CD4-positive, alpha-beta T cell (primary cell): ENCODE measurements at regions not wholly inside any gene's neighbourhood (a gene's known extent, or its start where the extent isn't known, plus 50 kb on each side); places are given as distances from the start of the nearest gene placed in this dataset.

ENCODE experiments used
- ATAC-seq: fragments of 200-7000 bp; cut with Tn5 transposase; one replicate; pipeline ENCODE4 v1.10.0; 2022; ENCODE audit warnings: mild to moderate bottlenecking; ENCODE audit not compliant: poor library complexity
- CTCF ChIA-PET: fragments of 350-600 bp; sonication (Branson Sonifier 250); formaldehyde crosslinking; loops from one replicate; lab custom pipeline; 2021; ENCODE audit warnings: antibody characterized with exemption, inconsistent platforms; lab: Charles Lee
- POLR2A ChIA-PET: fragments of 350-600 bp; sonication (Branson Sonifier 250); formaldehyde crosslinking; loops from one replicate; lab custom pipeline; 2021; ENCODE audit warnings: antibody characterized with exemption, inconsistent platforms; lab: Charles Lee
- DNase-seq, 14 experiments: peaks; one replicate each; pipeline ENCODE4 v3.0.0-alpha.2; 2013 to 2020; ENCODE audit warnings: mixed read lengths in 2 of 14
- H3K27ac ChIP-seq, 2 donors: one replicate each; pipeline versions ENCODE4 v1.5.1 to v1.7.0; 2013; ENCODE audit warnings: low read length in 2 of 2, low read depth in 1 of 2, mild to moderate bottlenecking in 1 of 2
- H3K27me3 ChIP-seq, 2 experiments: 1 replicate in 1 of 2; 2 replicates in 1 of 2; pipeline versions ENCODE4 v1.6.1 to v1.7.0; 2013; ENCODE audit warnings: low read length in 2 of 2, control low read depth in 1 of 2, mild to moderate bottlenecking in 1 of 2, moderate library complexity in 1 of 2; ENCODE audit not compliant: insufficient read depth in 2 of 2, control insufficient read depth in 1 of 2
- H3K36me3 ChIP-seq: one replicate; pipeline ENCODE4 v1.6.1; 2013; ENCODE audit warnings: low read length, control low read depth; ENCODE audit not compliant: insufficient read depth
- H3K4me1 ChIP-seq: one replicate; pipeline ENCODE4 v1.6.1; 2013; ENCODE audit warnings: low read length, control low read depth; ENCODE audit not compliant: insufficient read depth
- H3K4me3 ChIP-seq: one replicate; pipeline ENCODE4 v1.5.1; 2013; ENCODE audit warnings: mild to moderate bottlenecking, low read length, moderate library complexity
- H3K9me3 ChIP-seq, 2 experiments: 1 replicate in 1 of 2; 2 replicates in 1 of 2; pipeline versions ENCODE4 v1.6.1 to v1.7.0; 2013; ENCODE audit warnings: low read length in 2 of 2, mild to moderate bottlenecking in 2 of 2, control low read depth in 1 of 2, moderate library complexity in 1 of 2; ENCODE audit not compliant: control insufficient read depth in 1 of 2, insufficient read depth in 1 of 2
- H3K27ac Mint-ChIP-seq: one replicate; pipeline ENCODE4 v1.8.0; 2020; ENCODE audit warnings: mixed read lengths
- H3K27me3 Mint-ChIP-seq: one replicate; pipeline ENCODE4 v1.8.0; 2021; ENCODE audit warnings: mixed read lengths
- H3K36me3 Mint-ChIP-seq: one replicate; pipeline ENCODE4 v1.8.0; 2021; ENCODE audit warnings: low read depth, mixed read lengths
- H3K4me1 Mint-ChIP-seq: one replicate; pipeline ENCODE4 v1.8.0; 2021; ENCODE audit warnings: low read depth, mixed read lengths
- H3K4me3 Mint-ChIP-seq: one replicate; pipeline ENCODE4 v1.8.0; 2020; ENCODE audit warnings: mild to moderate bottlenecking, mixed read lengths
- H3K9me3 Mint-ChIP-seq: one replicate; pipeline ENCODE4 v1.8.0; 2020; ENCODE audit warnings: mixed read lengths
- CTCF ChIP-seq: fragments of 200-600 bp; IDR thresholded peaks from one replicate; pipeline ENCODE4 v1.8.0; 2022; ENCODE audit warnings: antibody characterized with exemption, mild to moderate bottlenecking
- intact Hi-C, 2 experiments: fragments of 100-400 bp; cut with DNase I in 1 of 2; cut with micrococcal nuclease in 1 of 2; formaldehyde crosslinking; loops; one replicate each; pipeline versions ENCODE4 v1.15.1 to v1.9.0; 2023 to 2025; cut with DNase I, micrococcal nuclease

- DNase-seq: no peak
- H3K4me1 Mint-ChIP-seq: no peaks in the 10 kb centered on the region
- no peak overlapping the region for H3K27ac Mint-ChIP-seq
- no peaks in the 10 kb centered on the region for H3K27me3 ChIP-seq
- ATAC-seq: no peak
- no peaks in the 10 kb centered on the region for H3K27me3 Mint-ChIP-seq
- peaks cover 0 to 13% of the 10 kb centered on the region in 2 experiments for H3K9me3 ChIP-seq
- CTCF ChIA-PET: no interaction called here
- H3K9me3 Mint-ChIP-seq: no peaks in the 10 kb centered on the region
- POLR2A ChIA-PET: no interaction called here
- no peak for TF ChIP-seq CTCF
- no peak overlapping the region for H3K4me3 Mint-ChIP-seq
- H3K36me3 ChIP-seq: no peaks in the 10 kb centered on the region
- H3K27ac ChIP-seq: no peak overlapping the region
- H3K4me1 ChIP-seq: no peaks in the 10 kb centered on the region
- intact Hi-C loops: no loop called here
- H3K4me3 ChIP-seq: no peak overlapping the region
- no peaks in the 10 kb centered on the region for H3K36me3 Mint-ChIP-seq
Measured at GRCh38 chr16:48877946-48878345, 268.0 kb upstream of the N4BP1 start.

GRCh38 chr16:48870141-48870540, 260.2 kb upstream of the N4BP1 start:
- intact Hi-C loops: no loop called here
- TF ChIP-seq CTCF: no peak
- Mint-ChIP-seq H3K27me3 (no peaks in the 10 kb centered on the region), H3K36me3 (no peaks in the 10 kb centered on the region), H3K27ac (no peak overlapping the region), H3K4me1 (no peaks in the 10 kb centered on the region), H3K4me3 (no peak overlapping the region), H3K9me3 (peaks cover 8% of the 10 kb centered on the region)
- no peak for ATAC-seq
- H3K4me3 ChIP-seq: no peak overlapping the region
- H3K27me3 ChIP-seq: no peaks in the 10 kb centered on the region
- no peaks in the 10 kb centered on the region for H3K4me1 ChIP-seq
- DNase-seq: no peak
- H3K27ac ChIP-seq: no peak overlapping the region
- peaks cover 0 to 6% of the 10 kb centered on the region in 2 experiments for H3K9me3 ChIP-seq
- no peaks in the 10 kb centered on the region for H3K36me3 ChIP-seq
- POLR2A ChIA-PET: no interaction called here
- CTCF ChIA-PET: no interaction called here

- no peak overlapping the region for H3K27ac Mint-ChIP-seq
- Histone ChIP-seq H3K27ac (no peak overlapping the region), H3K4me3 (no peak overlapping the region), H3K27me3 (no peaks in the 10 kb centered on the region), H3K36me3 (no peaks in the 10 kb centered on the region), H3K9me3 (peaks cover 0 to 21% of the 10 kb centered on the region in 2 experiments), H3K4me1 (no peaks in the 10 kb centered on the region)
- ATAC-seq (no peak), DNase-seq (no peak)
- ChIA-PET CTCF (no interaction called here), POLR2A (no interaction called here)
- no peak for TF ChIP-seq CTCF
- no peak overlapping the region for H3K4me3 Mint-ChIP-seq
- H3K27me3 Mint-ChIP-seq: no peaks in the 10 kb centered on the region
- peaks cover 17% of the 10 kb centered on the region for H3K9me3 Mint-ChIP-seq
- H3K4me1 Mint-ChIP-seq: no peaks in the 10 kb centered on the region
- H3K36me3 Mint-ChIP-seq: no peaks in the 10 kb centered on the region
- intact Hi-C loops: no loop called here
Measured at GRCh38 chr16:48865520-48865919, 255.5 kb upstream of the N4BP1 start.
